ENCODE measurements at regions not wholly inside any gene's neighbourhood (a gene's known extent, or its start where the extent isn't known, plus 50 kb on each side); places are given as distances from the start of the nearest gene placed in this dataset.

GRCh38 chr5:158322620-158323019, 463.7 kb upstream of the CLINT1 start:
- no peak for TF ChIP-seq TAF15 (IDR thresholded peaks at IDR 0.05; ENCODE audit: low read depth, low read length, poor library complexity, severe bottlenecking)
- no peak for TF ChIP-seq DMAP1 (CRISPR knock-in tag; IDR thresholded peaks at IDR 0.05)
